ENCODE measurements at regions not wholly inside any gene's neighbourhood (a gene's known extent, or its start where the extent isn't known, plus 50 kb on each side); places are given as distances from the start of the nearest gene placed in this dataset.

DNA sequence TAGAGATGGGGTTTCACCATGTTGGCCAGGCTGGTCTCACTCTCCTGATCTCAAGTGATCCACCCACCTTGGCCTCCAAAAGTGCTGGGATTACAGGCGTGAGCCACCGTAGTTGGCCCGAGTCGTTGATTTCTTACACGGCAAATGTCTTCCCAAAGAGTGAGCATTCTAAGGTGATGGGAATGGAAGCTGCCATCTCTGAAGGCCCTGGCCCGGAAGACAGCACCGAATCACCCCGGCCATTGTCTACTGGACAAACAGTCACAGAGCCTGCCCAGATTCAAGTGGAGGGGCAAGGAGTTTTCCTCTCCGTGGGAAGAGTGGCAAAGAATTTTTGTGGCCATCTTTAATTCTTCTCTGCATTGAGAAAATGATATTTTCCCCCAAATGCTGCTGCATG lies 92.1 kb upstream of the AJAP1 start:
- TF ChIP-seq TEAD4 (IDR thresholded peaks at IDR 0.05), result no peak
- TF ChIP-seq CEBPB (IDR thresholded peaks at IDR 0.05), result no peak
- no peak for TF ChIP-seq EGR1 (IDR thresholded peaks at IDR 0.05)
- TF ChIP-seq, protein P1, sequence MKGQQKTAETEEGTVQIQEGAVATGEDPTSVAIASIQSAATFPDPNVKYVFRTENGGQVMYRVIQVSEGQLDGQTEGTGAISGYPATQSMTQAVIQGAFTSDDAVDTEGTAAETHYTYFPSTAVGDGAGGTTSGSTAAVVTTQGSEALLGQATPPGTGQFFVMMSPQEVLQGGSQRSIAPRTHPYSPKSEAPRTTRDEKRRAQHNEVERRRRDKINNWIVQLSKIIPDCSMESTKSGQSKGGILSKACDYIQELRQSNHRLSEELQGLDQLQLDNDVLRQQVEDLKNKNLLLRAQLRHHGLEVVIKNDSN (IDR thresholded peaks at IDR 0.05), result no peak
- no peak for TF ChIP-seq ZBTB7A (IDR thresholded peaks at IDR 0.05; ENCODE audit: low read depth)
- TF ChIP-seq EP300 (IDR thresholded peaks at IDR 0.05; ENCODE audit: borderline replicate concordance), result no peak
- TF ChIP-seq, protein P2, sequence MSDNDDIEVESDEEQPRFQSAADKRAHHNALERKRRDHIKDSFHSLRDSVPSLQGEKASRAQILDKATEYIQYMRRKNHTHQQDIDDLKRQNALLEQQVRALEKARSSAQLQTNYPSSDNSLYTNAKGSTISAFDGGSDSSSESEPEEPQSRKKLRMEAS (IDR thresholded peaks at IDR 0.05), result no peak
- TF ChIP-seq YY1 (IDR thresholded peaks at IDR 0.05; ENCODE audit: low read depth), result no peak
- TF ChIP-seq FOXM1 (IDR thresholded peaks at IDR 0.05; ENCODE audit: borderline replicate concordance, low read depth), result no peak
- TF ChIP-seq, protein P3, sequence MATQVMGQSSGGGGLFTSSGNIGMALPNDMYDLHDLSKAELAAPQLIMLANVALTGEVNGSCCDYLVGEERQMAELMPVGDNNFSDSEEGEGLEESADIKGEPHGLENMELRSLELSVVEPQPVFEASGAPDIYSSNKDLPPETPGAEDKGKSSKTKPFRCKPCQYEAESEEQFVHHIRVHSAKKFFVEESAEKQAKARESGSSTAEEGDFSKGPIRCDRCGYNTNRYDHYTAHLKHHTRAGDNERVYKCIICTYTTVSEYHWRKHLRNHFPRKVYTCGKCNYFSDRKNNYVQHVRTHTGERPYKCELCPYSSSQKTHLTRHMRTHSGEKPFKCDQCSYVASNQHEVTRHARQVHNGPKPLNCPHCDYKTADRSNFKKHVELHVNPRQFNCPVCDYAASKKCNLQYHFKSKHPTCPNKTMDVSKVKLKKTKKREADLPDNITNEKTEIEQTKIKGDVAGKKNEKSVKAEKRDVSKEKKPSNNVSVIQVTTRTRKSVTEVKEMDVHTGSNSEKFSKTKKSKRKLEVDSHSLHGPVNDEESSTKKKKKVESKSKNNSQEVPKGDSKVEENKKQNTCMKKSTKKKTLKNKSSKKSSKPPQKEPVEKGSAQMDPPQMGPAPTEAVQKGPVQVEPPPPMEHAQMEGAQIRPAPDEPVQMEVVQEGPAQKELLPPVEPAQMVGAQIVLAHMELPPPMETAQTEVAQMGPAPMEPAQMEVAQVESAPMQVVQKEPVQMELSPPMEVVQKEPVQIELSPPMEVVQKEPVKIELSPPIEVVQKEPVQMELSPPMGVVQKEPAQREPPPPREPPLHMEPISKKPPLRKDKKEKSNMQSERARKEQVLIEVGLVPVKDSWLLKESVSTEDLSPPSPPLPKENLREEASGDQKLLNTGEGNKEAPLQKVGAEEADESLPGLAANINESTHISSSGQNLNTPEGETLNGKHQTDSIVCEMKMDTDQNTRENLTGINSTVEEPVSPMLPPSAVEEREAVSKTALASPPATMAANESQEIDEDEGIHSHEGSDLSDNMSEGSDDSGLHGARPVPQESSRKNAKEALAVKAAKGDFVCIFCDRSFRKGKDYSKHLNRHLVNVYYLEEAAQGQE (IDR thresholded peaks at IDR 0.05; ENCODE audit: low read depth), result no peak
- no peak for TF ChIP-seq CREB1 (IDR thresholded peaks at IDR 0.05; ENCODE audit: low read depth)

All from Ishikawa (cell line).